ENCODE measurements at regions not wholly inside any gene's neighbourhood (a gene's known extent, or its start where the extent isn't known, plus 50 kb on each side); places are given as distances from the start of the nearest gene placed in this dataset.

GRCh38 chr4:18292411-18292810 lies 270.9 kb upstream of the LCORL start:
- Histone ChIP-seq H3K27ac (ENCODE audit: low read length) (no peak overlapping the region), H3K4me1 (ENCODE audit: control insufficient read depth, low read depth, low read length) (no peaks in the 10 kb centered on the region), H3K4me3 (ENCODE audit: low read length) (no peak overlapping the region), H3K36me3 (ENCODE audit: control insufficient read depth, low read depth, low read length) (no peaks in the 10 kb centered on the region), H3K9ac (ENCODE audit: low read length) (no peak overlapping the region), H3K27me3 (ENCODE audit: control insufficient read depth, insufficient read depth, low read length) (no peaks in the 10 kb centered on the region), H3K9me3 (ENCODE audit: control insufficient read depth, low read depth, low read length) (no peaks in the 10 kb centered on the region)

GRCh38 chr4:18291981-18292380 lies 270.4 kb upstream of the LCORL start:
- H3K4me1 ChIP-seq (ENCODE audit: control insufficient read depth, low read depth, low read length) = no peaks in the 10 kb centered on the region
- no peak overlapping the region for H3K9ac ChIP-seq (ENCODE audit: low read length)
- no peaks in the 10 kb centered on the region for H3K9me3 ChIP-seq (ENCODE audit: control insufficient read depth, low read depth, low read length)
- no peaks in the 10 kb centered on the region for H3K36me3 ChIP-seq (ENCODE audit: control insufficient read depth, low read depth, low read length)
- no peak overlapping the region for H3K4me3 ChIP-seq (ENCODE audit: low read length)
- H3K27ac ChIP-seq (ENCODE audit: low read length) = no peak overlapping the region
- no peaks in the 10 kb centered on the region for H3K27me3 ChIP-seq (ENCODE audit: control insufficient read depth, insufficient read depth, low read length)

GRCh38 chr4:18291256-18291655 lies 269.7 kb upstream of the LCORL start:
- Histone ChIP-seq H3K9me3 (ENCODE audit: control insufficient read depth, low read depth, low read length) (no peaks in the 10 kb centered on the region), H3K36me3 (ENCODE audit: control insufficient read depth, low read depth, low read length) (no peaks in the 10 kb centered on the region)

GRCh38 chr4:18285357-18285756 lies 263.8 kb upstream of the LCORL start:
- no peaks in the 10 kb centered on the region for H3K9me3 ChIP-seq (ENCODE audit: control insufficient read depth, low read depth, low read length)
- no peaks in the 10 kb centered on the region for H3K27me3 ChIP-seq (ENCODE audit: control insufficient read depth, insufficient read depth, low read length)
- H3K4me3 ChIP-seq (ENCODE audit: low read length) = no peak overlapping the region
- H3K27ac ChIP-seq (ENCODE audit: low read length) = no peak overlapping the region
- H3K9ac ChIP-seq (ENCODE audit: low read length) = no peak overlapping the region
- no peaks in the 10 kb centered on the region for H3K36me3 ChIP-seq (ENCODE audit: control insufficient read depth, low read depth, low read length)
- H3K4me1 ChIP-seq (ENCODE audit: control insufficient read depth, low read depth, low read length) = no peaks in the 10 kb centered on the region

More at GRCh38 chr4:18291256-18291655, 269.7 kb upstream of the LCORL start:
- no peak overlapping the region for H3K9ac ChIP-seq (ENCODE audit: low read length)
- H3K4me3 ChIP-seq (ENCODE audit: low read length) = no peak overlapping the region
- H3K4me1 ChIP-seq (ENCODE audit: control insufficient read depth, low read depth, low read length) = no peaks in the 10 kb centered on the region
- H3K27ac ChIP-seq (ENCODE audit: low read length) = no peak overlapping the region
- H3K27me3 ChIP-seq (ENCODE audit: control insufficient read depth, insufficient read depth, low read length) = no peaks in the 10 kb centered on the region

- H3K4me1 ChIP-seq (ENCODE audit: control insufficient read depth, low read depth, low read length) = no peaks in the 10 kb centered on the region
- H3K27ac ChIP-seq (ENCODE audit: low read length) = no peak overlapping the region
- H3K9ac ChIP-seq (ENCODE audit: low read length) = no peak overlapping the region
- H3K9me3 ChIP-seq (ENCODE audit: control insufficient read depth, low read depth, low read length) = no peaks in the 10 kb centered on the region
- H3K36me3 ChIP-seq (ENCODE audit: control insufficient read depth, low read depth, low read length) = no peaks in the 10 kb centered on the region
- H3K27me3 ChIP-seq (ENCODE audit: control insufficient read depth, insufficient read depth, low read length) = no peaks in the 10 kb centered on the region
- H3K4me3 ChIP-seq (ENCODE audit: low read length) = no peak overlapping the region
Measured at GRCh38 chr4:18278244-18278643, 256.7 kb upstream of the LCORL start.

- H3K36me3 ChIP-seq (ENCODE audit: control insufficient read depth, low read depth, low read length) = no peaks in the 10 kb centered on the region
- no peak overlapping the region for H3K27ac ChIP-seq (ENCODE audit: low read length)
- no peak overlapping the region for H3K4me3 ChIP-seq (ENCODE audit: low read length)
- no peaks in the 10 kb centered on the region for H3K4me1 ChIP-seq (ENCODE audit: control insufficient read depth, low read depth, low read length)
- H3K9me3 ChIP-seq (ENCODE audit: control insufficient read depth, low read depth, low read length) = no peaks in the 10 kb centered on the region
- no peak overlapping the region for H3K9ac ChIP-seq (ENCODE audit: low read length)
- H3K27me3 ChIP-seq (ENCODE audit: control insufficient read depth, insufficient read depth, low read length) = no peaks in the 10 kb centered on the region
Measured at GRCh38 chr4:18262832-18263231, 241.3 kb upstream of the LCORL start.

GRCh38 chr4:18252052-18252451 lies 230.5 kb upstream of the LCORL start:
- no peaks in the 10 kb centered on the region for H3K9me3 ChIP-seq (ENCODE audit: control insufficient read depth, low read depth, low read length)
- H3K36me3 ChIP-seq (ENCODE audit: control insufficient read depth, low read depth, low read length) = no peaks in the 10 kb centered on the region
- no peak overlapping the region for H3K9ac ChIP-seq (ENCODE audit: low read length)
- H3K27ac ChIP-seq (ENCODE audit: low read length) = no peak overlapping the region
- H3K27me3 ChIP-seq (ENCODE audit: control insufficient read depth, insufficient read depth, low read length) = no peaks in the 10 kb centered on the region
- no peaks in the 10 kb centered on the region for H3K4me1 ChIP-seq (ENCODE audit: control insufficient read depth, low read depth, low read length)
- H3K4me3 ChIP-seq (ENCODE audit: low read length) = no peak overlapping the region

- H3K9ac ChIP-seq (ENCODE audit: low read length) = no peak overlapping the region
- no peaks in the 10 kb centered on the region for H3K9me3 ChIP-seq (ENCODE audit: control insufficient read depth, low read depth, low read length)
- no peak overlapping the region for H3K4me3 ChIP-seq (ENCODE audit: low read length)
- no peaks in the 10 kb centered on the region for H3K27me3 ChIP-seq (ENCODE audit: control insufficient read depth, insufficient read depth, low read length)
- H3K4me1 ChIP-seq (ENCODE audit: control insufficient read depth, low read depth, low read length) = no peaks in the 10 kb centered on the region
- no peaks in the 10 kb centered on the region for H3K36me3 ChIP-seq (ENCODE audit: control insufficient read depth, low read depth, low read length)
- H3K27ac ChIP-seq (ENCODE audit: low read length) = no peak overlapping the region
Measured at GRCh38 chr4:18250564-18250963, 229.0 kb upstream of the LCORL start.

- Histone ChIP-seq H3K9ac (ENCODE audit: low read length) (no peak overlapping the region), H3K27ac (ENCODE audit: low read length) (no peak overlapping the region), H3K4me1 (ENCODE audit: control insufficient read depth, low read depth, low read length) (no peaks in the 10 kb centered on the region), H3K9me3 (ENCODE audit: control insufficient read depth, low read depth, low read length) (no peaks in the 10 kb centered on the region), H3K4me3 (ENCODE audit: low read length) (no peak overlapping the region), H3K27me3 (ENCODE audit: control insufficient read depth, insufficient read depth, low read length) (no peaks in the 10 kb centered on the region), H3K36me3 (ENCODE audit: control insufficient read depth, low read depth, low read length) (no peaks in the 10 kb centered on the region)
Measured at GRCh38 chr4:18248611-18249010, 227.1 kb upstream of the LCORL start.

GRCh38 chr4:18247189-18247588 lies 225.6 kb upstream of the LCORL start:
- H3K36me3 ChIP-seq (ENCODE audit: control insufficient read depth, low read depth, low read length) = no peaks in the 10 kb centered on the region
- H3K4me3 ChIP-seq (ENCODE audit: low read length) = no peak overlapping the region
- no peaks in the 10 kb centered on the region for H3K9me3 ChIP-seq (ENCODE audit: control insufficient read depth, low read depth, low read length)
- no peaks in the 10 kb centered on the region for H3K4me1 ChIP-seq (ENCODE audit: control insufficient read depth, low read depth, low read length)
- H3K9ac ChIP-seq (ENCODE audit: low read length) = no peak overlapping the region
- H3K27me3 ChIP-seq (ENCODE audit: control insufficient read depth, insufficient read depth, low read length) = no peaks in the 10 kb centered on the region
- H3K27ac ChIP-seq (ENCODE audit: low read length) = no peak overlapping the region

GRCh38 chr4:18242919-18243693 lies 221.6 kb upstream of the LCORL start:
- Histone ChIP-seq H3K27ac (ENCODE audit: low read length) (no peak overlapping the region), H3K27me3 (ENCODE audit: control insufficient read depth, insufficient read depth, low read length) (no peaks in the 10 kb centered on the region), H3K4me3 (ENCODE audit: low read length) (no peak overlapping the region), H3K9ac (ENCODE audit: low read length) (no peak overlapping the region), H3K36me3 (ENCODE audit: control insufficient read depth, low read depth, low read length) (no peaks in the 10 kb centered on the region), H3K9me3 (ENCODE audit: control insufficient read depth, low read depth, low read length) (no peaks in the 10 kb centered on the region), H3K4me1 (ENCODE audit: control insufficient read depth, low read depth, low read length) (no peaks in the 10 kb centered on the region)

GRCh38 chr4:18241727-18242126 lies 220.2 kb upstream of the LCORL start:
- no peak overlapping the region for H3K9ac ChIP-seq (ENCODE audit: low read length)
- no peaks in the 10 kb centered on the region for H3K4me1 ChIP-seq (ENCODE audit: control insufficient read depth, low read depth, low read length)
- H3K9me3 ChIP-seq (ENCODE audit: control insufficient read depth, low read depth, low read length) = no peaks in the 10 kb centered on the region
- H3K27ac ChIP-seq (ENCODE audit: low read length) = no peak overlapping the region
- no peaks in the 10 kb centered on the region for H3K27me3 ChIP-seq (ENCODE audit: control insufficient read depth, insufficient read depth, low read length)
- no peak overlapping the region for H3K4me3 ChIP-seq (ENCODE audit: low read length)
- H3K36me3 ChIP-seq (ENCODE audit: control insufficient read depth, low read depth, low read length) = no peaks in the 10 kb centered on the region

Data from iPS-18a (cell line).